ENCODE measurements at regions not wholly inside any gene's neighbourhood (a gene's known extent, or its start where the extent isn't known, plus 50 kb on each side); places are given as distances from the start of the nearest gene placed in this dataset.

DNA sequence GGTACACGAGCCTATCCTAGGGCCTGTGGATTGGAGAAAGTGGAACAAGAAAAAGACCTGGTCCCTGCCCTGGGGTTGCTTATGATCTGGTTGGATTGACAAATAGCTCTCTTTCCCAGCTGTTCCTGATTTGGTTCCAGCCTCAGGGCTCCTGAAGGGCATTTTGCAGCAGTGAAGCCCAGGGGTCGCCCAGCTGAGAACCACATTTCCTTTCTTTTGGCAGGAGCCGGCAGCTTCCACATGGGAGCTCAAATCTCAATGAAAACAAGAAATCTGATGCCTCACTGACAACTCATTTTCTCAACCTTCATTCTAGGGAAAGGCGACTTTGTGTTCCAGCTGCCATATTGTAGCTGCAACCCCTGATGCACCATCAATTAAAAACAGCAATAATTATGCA, 140.6 kb upstream of the CADM1 start:
- no peaks in the 10 kb centered on the region for H3K9me3 ChIP-seq
- intact Hi-C loops (cut with DNase I; ENCODE audit: low total_unique reads) (no loop called here), in situ Hi-C loops (cut with MboI; ENCODE audit: low sequenced_read_pairs in 4 of 4) (no loop called here)
- H3K4me3 ChIP-seq = no peak overlapping the region
- H3K27me3 ChIP-seq = no peaks in the 10 kb centered on the region
- H3K4me1 ChIP-seq = no peaks in the 10 kb centered on the region
- no peak for TF ChIP-seq POLR2A (IDR thresholded peaks at IDR 0.05)
- TF ChIP-seq, protein P1, sequence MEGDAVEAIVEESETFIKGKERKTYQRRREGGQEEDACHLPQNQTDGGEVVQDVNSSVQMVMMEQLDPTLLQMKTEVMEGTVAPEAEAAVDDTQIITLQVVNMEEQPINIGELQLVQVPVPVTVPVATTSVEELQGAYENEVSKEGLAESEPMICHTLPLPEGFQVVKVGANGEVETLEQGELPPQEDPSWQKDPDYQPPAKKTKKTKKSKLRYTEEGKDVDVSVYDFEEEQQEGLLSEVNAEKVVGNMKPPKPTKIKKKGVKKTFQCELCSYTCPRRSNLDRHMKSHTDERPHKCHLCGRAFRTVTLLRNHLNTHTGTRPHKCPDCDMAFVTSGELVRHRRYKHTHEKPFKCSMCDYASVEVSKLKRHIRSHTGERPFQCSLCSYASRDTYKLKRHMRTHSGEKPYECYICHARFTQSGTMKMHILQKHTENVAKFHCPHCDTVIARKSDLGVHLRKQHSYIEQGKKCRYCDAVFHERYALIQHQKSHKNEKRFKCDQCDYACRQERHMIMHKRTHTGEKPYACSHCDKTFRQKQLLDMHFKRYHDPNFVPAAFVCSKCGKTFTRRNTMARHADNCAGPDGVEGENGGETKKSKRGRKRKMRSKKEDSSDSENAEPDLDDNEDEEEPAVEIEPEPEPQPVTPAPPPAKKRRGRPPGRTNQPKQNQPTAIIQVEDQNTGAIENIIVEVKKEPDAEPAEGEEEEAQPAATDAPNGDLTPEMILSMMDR (IDR thresholded peaks at IDR 0.05 in 4 of 5, conservative IDR thresholded peaks at IDR 0.05 in 1 of 5) = no peak
- ATAC-seq (no peak), DNase-seq (no peak)
- H3K27ac ChIP-seq = no peak overlapping the region
- no peaks in the 10 kb centered on the region for H3K36me3 ChIP-seq

DNA sequence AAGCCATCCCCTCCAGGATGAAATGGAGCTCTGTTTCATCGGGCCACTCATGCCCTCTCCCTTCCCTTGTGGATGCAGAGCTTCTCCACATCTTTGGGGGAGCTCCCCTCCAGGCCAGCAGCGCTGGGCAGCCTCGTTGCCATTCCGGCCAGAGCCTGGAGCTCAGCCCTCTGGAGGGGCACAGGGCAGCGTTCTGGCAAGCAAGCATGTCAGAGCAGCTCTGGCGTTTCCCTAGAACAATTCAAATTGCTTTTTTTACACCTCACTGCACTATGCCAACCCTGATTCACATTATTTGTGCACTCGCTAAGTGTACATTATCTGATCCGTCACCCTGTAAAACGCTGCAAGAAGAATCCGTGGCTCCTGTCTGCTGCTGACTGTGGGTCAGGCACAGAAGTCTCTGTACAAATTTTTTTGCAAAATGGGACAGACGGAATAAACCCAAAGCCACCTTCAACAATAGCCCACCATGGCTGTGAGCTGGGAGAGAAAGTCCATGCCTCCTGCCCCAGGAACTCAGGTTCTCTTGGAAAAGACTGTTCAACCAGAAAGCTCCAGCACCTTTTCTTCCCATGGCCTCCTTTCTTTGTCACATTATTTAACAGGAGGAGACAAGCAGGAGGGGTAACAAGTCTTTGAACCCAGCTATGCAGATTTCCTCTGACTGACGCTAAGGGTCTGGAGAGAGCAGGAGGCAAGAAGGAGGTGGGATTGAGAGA, 139.5 kb upstream of the CADM1 start:
- Histone ChIP-seq H3K27me3 (no peaks in the 10 kb centered on the region), H3K27ac (no peak overlapping the region), H3K4me1 (no peaks in the 10 kb centered on the region), H3K36me3 (no peaks in the 10 kb centered on the region), H3K4me3 (no peak overlapping the region), H3K9me3 (no peaks in the 10 kb centered on the region)
- intact Hi-C loops (cut with DNase I; ENCODE audit: low total_unique reads) = no loop called here
- TF ChIP-seq, protein P1 (IDR thresholded peaks at IDR 0.05 in 4 of 5, conservative IDR thresholded peaks at IDR 0.05 in 1 of 5) = no peak
- TF ChIP-seq POLR2A (IDR thresholded peaks at IDR 0.05) = no peak
- DNase-seq (no peak), ATAC-seq (no peak)
- in situ Hi-C loops (cut with MboI; ENCODE audit: low sequenced_read_pairs in 4 of 4) = no loop called here

- ATAC-seq (no peak), DNase-seq (no peak)
- no peaks in the 10 kb centered on the region for H3K4me1 ChIP-seq
- no peak overlapping the region for H3K27ac ChIP-seq
- in situ Hi-C loops (cut with MboI; ENCODE audit: low sequenced_read_pairs in 4 of 4) = no loop called here
- H3K27me3 ChIP-seq = no peaks in the 10 kb centered on the region
- intact Hi-C loops (cut with DNase I; ENCODE audit: low total_unique reads) = no loop called here
- TF ChIP-seq, protein P1 (IDR thresholded peaks at IDR 0.05 in 4 of 5, conservative IDR thresholded peaks at IDR 0.05 in 1 of 5) = no peak
- no peak for TF ChIP-seq POLR2A (IDR thresholded peaks at IDR 0.05)
- no peaks in the 10 kb centered on the region for H3K9me3 ChIP-seq
- H3K36me3 ChIP-seq = no peaks in the 10 kb centered on the region
- H3K4me3 ChIP-seq = no peak overlapping the region
Observed at GRCh38 chr11:115642660-115643059, 138.4 kb upstream of the CADM1 start.

GRCh38 chr11:115637599-115638241, 133.5 kb upstream of the CADM1 start:
- intact Hi-C loops (cut with DNase I; ENCODE audit: low total_unique reads) = no loop called here
- H3K9me3 ChIP-seq = no peaks in the 10 kb centered on the region
- no peaks in the 10 kb centered on the region for H3K36me3 ChIP-seq
- TF ChIP-seq POLR2A (IDR thresholded peaks at IDR 0.05) = no peak
- TF ChIP-seq, protein P1 (IDR thresholded peaks at IDR 0.05 in 4 of 5, conservative IDR thresholded peaks at IDR 0.05 in 1 of 5) = no peak
- H3K27me3 ChIP-seq = no peaks in the 10 kb centered on the region
- in situ Hi-C loops (cut with MboI; ENCODE audit: low sequenced_read_pairs in 4 of 4) = no loop called here
- DNase-seq (no peak), ATAC-seq (no peak)
- no peak overlapping the region for H3K4me3 ChIP-seq
- H3K27ac ChIP-seq = no peak overlapping the region
- H3K4me1 ChIP-seq = no peaks in the 10 kb centered on the region

Measured in gastrocnemius medialis (tissue), 4 donors.